H9 (cell line): ENCODE measurements at regions not wholly inside any gene's neighbourhood (a gene's known extent, or its start where the extent isn't known, plus 50 kb on each side); places are given as distances from the start of the nearest gene placed in this dataset.

ENCODE experiments used
- DNase-seq: peaks from one replicate; pipeline ENCODE4 v3.0.0-alpha.2; 2017
- H2AFZ ChIP-seq: one replicate; pipeline ENCODE4 v1.6.1; 2013; ENCODE audit warnings: mild to moderate bottlenecking, low read length, control low read depth, moderate library complexity
- H2AK5ac ChIP-seq: 2 replicates; pipeline ENCODE4 v1.6.1; 2013; ENCODE audit warnings: low read length, control low read depth, mixed read lengths; ENCODE audit not compliant: insufficient read length
- H2BK120ac ChIP-seq: one replicate; pipeline ENCODE4 v1.6.1; 2013; ENCODE audit warnings: low read depth, mild to moderate bottlenecking, low read length, control low read depth, inconsistent platforms; ENCODE audit not compliant: poor library complexity, severe bottlenecking
- H2BK12ac ChIP-seq: 2 replicates; pipeline ENCODE4 v1.6.1; 2013; ENCODE audit warnings: low read length, control low read depth, mixed read lengths, low read depth; ENCODE audit not compliant: insufficient read length
- H2BK15ac ChIP-seq: 2 replicates; pipeline ENCODE4 v1.6.1; 2013; ENCODE audit warnings: low read depth, low read length, control low read depth
- H2BK20ac ChIP-seq: one replicate; pipeline ENCODE4 v1.6.1; 2013; ENCODE audit warnings: low read depth, mild to moderate bottlenecking, low read length, control low read depth, inconsistent platforms; ENCODE audit not compliant: poor library complexity, severe bottlenecking
- H2BK5ac ChIP-seq: 2 replicates; pipeline ENCODE4 v1.6.1; 2013; ENCODE audit warnings: low read length, control low read depth, mixed read lengths; ENCODE audit not compliant: insufficient read length
- H3K14ac ChIP-seq: 2 replicates; pipeline ENCODE4 v1.6.1; 2013; ENCODE audit warnings: low read length, control low read depth; ENCODE audit not compliant: insufficient read depth
- H3K18ac ChIP-seq: 2 replicates; pipeline ENCODE4 v1.6.1; 2013; ENCODE audit warnings: low read depth, mild to moderate bottlenecking, mixed read lengths, low read length, control low read depth; ENCODE audit not compliant: insufficient read length
- H3K23ac ChIP-seq: 2 replicates; pipeline ENCODE4 v1.6.1; 2013; ENCODE audit warnings: low read length, control low read depth, mixed read lengths, low read depth; ENCODE audit not compliant: insufficient read length
- H3K23me2 ChIP-seq: 2 replicates; pipeline ENCODE4 v1.6.1; 2013; ENCODE audit warnings: low read depth, mild to moderate bottlenecking, mixed read lengths, low read length, control low read depth; ENCODE audit not compliant: insufficient read length, poor library complexity, severe bottlenecking
- H3K27ac ChIP-seq: 2 replicates; pipeline ENCODE4 v1.5.1; 2013; ENCODE audit warnings: low read length, control low read depth, mixed read lengths, low read depth; ENCODE audit not compliant: insufficient read length
- H3K27me3 ChIP-seq: 2 replicates; pipeline ENCODE4 v1.6.1; 2013; ENCODE audit warnings: low read length, control low read depth, inconsistent platforms; ENCODE audit not compliant: insufficient read depth
- H3K4ac ChIP-seq: 2 replicates; pipeline ENCODE4 v1.6.1; 2013; ENCODE audit warnings: low read depth, mild to moderate bottlenecking, control low read depth, inconsistent platforms, low read length, moderate library complexity
- H3K4me1 ChIP-seq: 2 replicates; pipeline ENCODE4 v1.6.1; 2013; ENCODE audit warnings: low read length, control low read depth, inconsistent platforms; ENCODE audit not compliant: insufficient read depth
- H3K4me2 ChIP-seq: 2 replicates; pipeline ENCODE4 v1.6.1; 2013; ENCODE audit warnings: low read length, control low read depth, mixed read lengths; ENCODE audit not compliant: insufficient read length, insufficient read depth
- H3K56ac ChIP-seq: 2 replicates; pipeline ENCODE4 v1.6.1; 2013; ENCODE audit warnings: low read depth, mild to moderate bottlenecking, mixed read lengths, low read length, control low read depth; ENCODE audit not compliant: insufficient read length
- H3K79me1 ChIP-seq: 2 replicates; pipeline ENCODE4 v1.6.1; 2013; ENCODE audit warnings: low read depth, mild to moderate bottlenecking, moderate library complexity, low read length, control low read depth, inconsistent platforms; ENCODE audit not compliant: insufficient read depth, poor library complexity, severe bottlenecking
- H3K79me2 ChIP-seq: 2 replicates; pipeline ENCODE4 v1.6.1; 2013; ENCODE audit warnings: low read length, control low read depth, inconsistent platforms; ENCODE audit not compliant: insufficient read depth
- H3K9ac ChIP-seq: 2 replicates; pipeline ENCODE4 v1.6.1; 2013; ENCODE audit warnings: low read length, control low read depth, mixed read lengths; ENCODE audit not compliant: insufficient read length; ENCODE audit errors: extremely low read depth
- H3K9me3 ChIP-seq: one replicate; pipeline ENCODE4 v1.6.1; 2013; ENCODE audit warnings: low read depth, low read length, inconsistent platforms; ENCODE audit not compliant: control insufficient read depth
- H3T11ph ChIP-seq: one replicate; pipeline ENCODE4 v1.6.1; 2013; ENCODE audit warnings: mild to moderate bottlenecking, low read length, control low read depth, inconsistent platforms
- H4K20me1 ChIP-seq: one replicate; pipeline ENCODE4 v1.6.1; 2013; ENCODE audit not compliant: control insufficient read depth, insufficient read length, insufficient read depth
- H4K5ac ChIP-seq: 2 replicates; pipeline ENCODE4 v1.6.1; 2013; ENCODE audit warnings: low read depth, mild to moderate bottlenecking, mixed read lengths, low read length, control low read depth; ENCODE audit not compliant: insufficient read length
- H4K8ac ChIP-seq: replicated peaks from 2 replicates; pipeline ENCODE4 v1.6.1; 2013; ENCODE audit warnings: low read length, control low read depth, mixed read lengths, low read depth; ENCODE audit not compliant: insufficient read length
- H4K91ac ChIP-seq: 2 replicates; pipeline ENCODE4 v1.6.1; 2013; ENCODE audit warnings: low read depth, mild to moderate bottlenecking, moderate library complexity, mixed read lengths, low read length, control low read depth; ENCODE audit not compliant: insufficient read length
- H3K27ac Mint-ChIP-seq, 3 experiments: 2 replicates in 2 of 3; 3 replicates in 1 of 3; pipeline ENCODE4 v1.8.0; 2020 to 2021; ENCODE audit warnings: mixed read lengths in 3 of 3, mild to moderate bottlenecking in 1 of 3, moderate library complexity in 1 of 3
- H3K27me3 Mint-ChIP-seq: 2 replicates; pipeline ENCODE4 v1.8.0; 2021; ENCODE audit warnings: low read depth, mild to moderate bottlenecking, moderate library complexity, mixed read lengths
- H3K36me3 Mint-ChIP-seq, 3 experiments: 2 replicates in 2 of 3; 3 replicates in 1 of 3; pipeline ENCODE4 v1.8.0; 2020 to 2021; ENCODE audit warnings: low read depth in 3 of 3, mixed read lengths in 3 of 3; ENCODE audit not compliant: insufficient read depth in 1 of 3
- H3K4me1 Mint-ChIP-seq, 2 experiments: 2 replicates each; pipeline ENCODE4 v1.8.0; 2020; ENCODE audit warnings: mixed read lengths in 2 of 2
- H3K4me3 Mint-ChIP-seq, 2 experiments: 2 replicates in 1 of 2; 3 replicates in 1 of 2; pipeline ENCODE4 v1.8.0; 2020 to 2021; ENCODE audit warnings: mild to moderate bottlenecking in 2 of 2, mixed read lengths in 2 of 2, moderate library complexity in 1 of 2
- H3K9me3 Mint-ChIP-seq, 2 experiments: 2 replicates in 1 of 2; 3 replicates in 1 of 2; pipeline ENCODE4 v1.8.0; 2020; ENCODE audit warnings: mild to moderate bottlenecking in 2 of 2, mixed read lengths in 2 of 2, moderate library complexity in 1 of 2
- CTCF ChIP-seq: fragments of 200-600 bp; sonication (generic); conservative IDR thresholded peaks from 3 replicates; pipeline ENCODE4 v1.8.0; 2021; ENCODE audit warnings: antibody characterized with exemption, mild to moderate bottlenecking
- WGBS: extraction: QIAGEN DNeasy Blood & Tissue Kit; methylation state at CpG from one replicate; pipeline ENCODE4 v1.1.7; 2013; ENCODE audit warnings: missing lambda C conversion rate, low lambda C conversion rate, mixed read lengths; ENCODE audit not compliant: insufficient read length; ENCODE audit errors: extremely low coverage; 5-methylcytosine and 5-hydroxymethylcytosine counted together

GRCh38 chr13:83672612-83673011 lies 209.7 kb downstream of the SLITRK1 start:
- no peak for TF ChIP-seq CTCF
- H2BK15ac ChIP-seq, result no peak overlapping the region
- H3K9me3 Mint-ChIP-seq, result peaks cover 18 to 21% of the 10 kb centered on the region in 2 experiments

More at GRCh38 chr13:83672612-83673011, 209.7 kb downstream of the SLITRK1 start:
- H3K23me2 ChIP-seq, result no peaks in the 10 kb centered on the region
- no peak overlapping the region for H4K5ac ChIP-seq
- no peak overlapping the region for H3K4me2 ChIP-seq
- Mint-ChIP-seq H3K27me3 (no peaks in the 10 kb centered on the region), H3K4me3 (no peak overlapping the region), H3K36me3 (peaks cover 10 to 29% (median 19%) of the 10 kb centered on the region in 3 experiments), H3K27ac (no peak overlapping the region), H3K4me1 (no peaks in the 10 kb centered on the region)
- DNase-seq, result no peak
- no peak overlapping the region for H2BK120ac ChIP-seq
- WGBS, result no CpG with 5 or more reads among the region's 2 CpGs
- H2BK12ac ChIP-seq, result no peak overlapping the region
- no peak overlapping the region for H3K56ac ChIP-seq
- H3K9ac ChIP-seq, result no peak overlapping the region
- no peak overlapping the region for H3K4ac ChIP-seq
- no peaks in the 10 kb centered on the region for H3K79me2 ChIP-seq
- no peak overlapping the region for H3K23ac ChIP-seq
- no peak overlapping the region for H3K27ac ChIP-seq
- H2AFZ ChIP-seq, result no peak overlapping the region
- no peaks in the 10 kb centered on the region for H3K4me1 ChIP-seq
- H2AK5ac ChIP-seq, result no peak overlapping the region
- no peaks in the 10 kb centered on the region for H3K27me3 ChIP-seq
- no peaks in the 10 kb centered on the region for H3K9me3 ChIP-seq
- no peak overlapping the region for H3T11ph ChIP-seq
- H3K18ac ChIP-seq, result no peak overlapping the region
- H4K8ac ChIP-seq, result no peak overlapping the region
- no peak overlapping the region for H3K14ac ChIP-seq
- H2BK20ac ChIP-seq, result no peak overlapping the region
- H3K79me1 ChIP-seq, result no peaks in the 10 kb centered on the region
- H4K91ac ChIP-seq, result no peak overlapping the region
- no peaks in the 10 kb centered on the region for H4K20me1 ChIP-seq
- no peak overlapping the region for H2BK5ac ChIP-seq
